ENCODE measurements at regions not wholly inside any gene's neighbourhood (a gene's known extent, or its start where the extent isn't known, plus 50 kb on each side); places are given as distances from the start of the nearest gene placed in this dataset.

GRCh38 chr15:36498401-36498800, 81.0 kb upstream of the CDIN1 start:
- TF ChIP-seq CTCF (IDR thresholded peaks at IDR 0.05) = no peak
- TF ChIP-seq POLR2A (IDR thresholded peaks at IDR 0.05) = no peak

All from esophagus squamous epithelium (tissue), 4 donors.